ENCODE measurements at regions not wholly inside any gene's neighbourhood (a gene's known extent, or its start where the extent isn't known, plus 50 kb on each side); places are given as distances from the start of the nearest gene placed in this dataset.
"Not testable (repeated sequence)": the region's sequence is repeated elsewhere in the genome, so short reads cannot be mapped to it uniquely, and the experiment has no call there.

- no peak for FAIRE-seq
These were observed 1900.0 kb downstream of the C4orf33 start for GRCh38 chr4:130995988-130996387.

GRCh38 chr4:131001371-131001770 is 1905.4 kb downstream of the C4orf33 start:
- FAIRE-seq (no peak), DNase-seq (ENCODE audit: low spot score) (no peak)

More at GRCh38 chr4:130995988-130996387, 1900.0 kb downstream of the C4orf33 start:
- DNase-seq (ENCODE audit: low spot score) = no peak

- FAIRE-seq (no peak), DNase-seq (ENCODE audit: low spot score) (no peak)
These were observed 1906.2 kb downstream of the C4orf33 start for GRCh38 chr4:131002132-131002531.

GRCh38 chr4:131006388-131006787 is 1910.4 kb downstream of the C4orf33 start:
- FAIRE-seq = no peak
- DNase-seq (ENCODE audit: low spot score) = no peak

DNA sequence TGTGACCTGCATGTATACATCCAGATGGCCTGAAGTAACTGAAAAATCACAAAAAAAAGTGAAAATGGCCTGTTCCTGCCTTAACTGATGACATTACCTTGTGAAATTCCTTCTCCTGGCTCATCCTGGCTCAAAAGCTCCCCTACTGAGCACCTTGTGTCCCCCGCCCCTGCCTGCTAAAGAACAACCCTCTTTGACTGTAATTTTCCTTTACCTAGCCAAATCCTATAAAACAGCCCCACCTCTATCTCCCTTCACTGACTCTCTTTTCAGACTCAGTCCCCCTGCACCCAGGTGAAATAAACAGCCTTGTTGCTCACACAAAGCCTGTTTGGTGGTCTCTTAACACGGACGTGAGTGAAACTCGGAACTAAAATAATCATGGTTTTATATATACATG is 1916.0 kb downstream of the C4orf33 start:
- not testable (repeated sequence) for FAIRE-seq; DNase-seq (ENCODE audit: low spot score)

- FAIRE-seq (no peak), DNase-seq (ENCODE audit: low spot score) (no peak)
These were observed 1917.3 kb downstream of the C4orf33 start for GRCh38 chr4:131013226-131013625.

DNA sequence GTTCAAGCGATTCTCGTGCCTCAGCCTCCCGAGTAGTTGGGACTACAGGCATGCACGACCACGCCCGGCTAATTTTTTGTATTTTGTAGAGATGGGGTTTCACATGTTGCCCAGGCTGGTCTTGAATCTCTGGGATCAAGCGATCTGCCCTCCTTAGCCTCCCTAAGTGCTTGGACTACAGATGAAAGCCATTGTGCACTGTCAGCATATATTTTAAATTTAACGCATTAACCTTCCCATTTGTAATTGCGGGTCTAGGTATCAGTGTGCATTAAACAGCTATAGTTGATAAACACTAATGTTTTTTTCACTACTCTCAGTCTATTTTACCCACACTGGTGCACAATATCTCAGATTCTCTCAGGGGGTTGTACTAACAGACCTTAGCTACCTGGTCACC is 1930.8 kb downstream of the C4orf33 start:
- DNase-seq (ENCODE audit: low spot score) = no peak
- FAIRE-seq = no peak

GRCh38 chr4:131044368-131044767 is 1948.4 kb downstream of the C4orf33 start:
- DNase-seq (ENCODE audit: low spot score) (no peak), FAIRE-seq (no peak)

GRCh38 chr4:131046821-131047220 is 1950.9 kb downstream of the C4orf33 start:
- DNase-seq (ENCODE audit: low spot score) = no peak
- no peak for FAIRE-seq

GRCh38 chr4:131052646-131053045 is 1956.7 kb downstream of the C4orf33 start:
- DNase-seq (ENCODE audit: low spot score) (no peak), FAIRE-seq (no peak)

DNA sequence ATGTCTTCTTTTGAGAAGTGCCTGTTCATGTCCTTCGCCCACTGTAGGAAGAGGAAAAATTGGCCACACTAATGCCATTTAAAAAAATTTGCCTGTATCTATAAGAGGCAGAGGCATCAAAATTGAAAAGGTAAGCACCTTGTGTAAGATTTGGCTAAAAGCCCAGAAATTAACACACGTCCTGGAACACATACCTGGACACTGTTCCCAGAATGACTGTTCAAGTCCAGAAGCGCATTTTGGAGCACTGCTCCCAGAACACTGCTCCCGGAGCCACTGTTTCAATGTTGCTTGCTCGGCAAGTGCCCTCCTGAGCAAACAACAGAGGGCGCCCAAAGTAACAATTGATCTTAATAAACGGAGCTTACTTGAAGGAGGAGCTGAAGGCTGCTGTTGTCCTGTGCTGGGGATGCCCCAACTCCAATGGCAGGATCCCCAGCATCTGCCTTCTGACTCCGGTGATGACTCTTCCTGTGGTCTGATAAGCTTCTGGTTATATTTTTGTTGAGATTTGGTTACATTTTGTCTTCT is 1958.6 kb downstream of the C4orf33 start:
- FAIRE-seq = no peak
- no peak for DNase-seq (ENCODE audit: low spot score)

- FAIRE-seq = no peak
- DNase-seq (ENCODE audit: low spot score) = no peak
These were observed 1965.8 kb downstream of the C4orf33 start for GRCh38 chr4:131061734-131062133.

DNA sequence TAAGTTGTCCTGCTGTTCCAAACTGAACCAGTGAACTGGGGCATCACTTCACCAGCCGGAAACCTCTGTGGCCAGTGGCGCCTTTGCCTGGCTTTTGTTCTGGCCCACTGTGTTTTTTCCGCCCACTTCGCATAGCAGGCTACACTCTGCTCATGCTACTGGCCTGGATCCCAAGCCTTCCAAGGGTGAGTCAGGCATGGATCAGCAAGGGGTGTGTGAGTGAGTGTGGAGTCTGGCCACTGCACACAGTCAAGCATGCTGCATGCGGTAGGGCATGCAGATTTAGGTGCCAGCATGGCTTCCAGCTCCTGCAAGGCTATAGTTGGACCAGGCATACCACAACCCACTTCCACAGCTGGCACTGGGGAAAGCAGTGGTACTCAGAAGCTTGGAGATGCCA is 1967.9 kb downstream of the C4orf33 start:
- FAIRE-seq = no peak
- peak; percentile 22 for DNase-seq (ENCODE audit: low spot score)

DNA sequence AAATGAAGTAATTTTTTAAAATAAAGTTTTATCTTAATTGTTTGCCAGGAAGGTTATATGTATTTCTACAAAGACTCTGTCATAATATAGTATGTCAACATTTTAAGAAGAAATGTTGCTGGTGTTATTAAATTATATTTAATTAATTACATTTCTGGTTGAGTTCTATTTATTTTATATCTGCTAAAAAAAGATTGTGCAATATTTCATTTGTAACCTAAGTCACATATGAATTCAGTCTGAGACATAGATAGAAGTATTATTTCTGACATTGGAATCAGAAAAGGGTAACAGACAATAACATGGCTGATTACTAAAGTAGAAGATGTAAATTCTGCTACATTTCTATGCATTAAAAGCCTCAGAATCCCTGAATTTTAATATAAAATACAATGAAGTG is 1985.1 kb downstream of the C4orf33 start:
- FAIRE-seq (no peak), DNase-seq (ENCODE audit: low spot score) (no peak)

DNA sequence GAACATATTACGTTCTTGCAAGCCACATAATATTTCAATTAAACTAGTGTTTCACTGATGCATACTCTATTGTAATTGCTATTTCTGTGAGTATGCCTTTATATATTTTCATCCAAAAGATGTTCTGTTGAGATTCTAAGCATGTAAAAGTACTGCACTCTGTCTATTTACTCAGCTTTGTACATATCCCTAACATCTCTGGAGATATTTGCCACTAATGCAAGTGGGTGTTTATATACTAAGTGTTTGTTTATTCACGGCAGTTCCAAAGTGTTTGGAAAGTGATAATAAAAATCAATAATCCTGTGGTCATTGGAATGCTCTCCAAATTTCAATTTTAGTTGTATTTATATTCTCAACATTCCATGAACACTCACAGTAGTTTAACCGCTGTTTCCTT is 1989.0 kb downstream of the C4orf33 start:
- DNase-seq (ENCODE audit: low spot score) (no peak), FAIRE-seq (no peak)

DNA sequence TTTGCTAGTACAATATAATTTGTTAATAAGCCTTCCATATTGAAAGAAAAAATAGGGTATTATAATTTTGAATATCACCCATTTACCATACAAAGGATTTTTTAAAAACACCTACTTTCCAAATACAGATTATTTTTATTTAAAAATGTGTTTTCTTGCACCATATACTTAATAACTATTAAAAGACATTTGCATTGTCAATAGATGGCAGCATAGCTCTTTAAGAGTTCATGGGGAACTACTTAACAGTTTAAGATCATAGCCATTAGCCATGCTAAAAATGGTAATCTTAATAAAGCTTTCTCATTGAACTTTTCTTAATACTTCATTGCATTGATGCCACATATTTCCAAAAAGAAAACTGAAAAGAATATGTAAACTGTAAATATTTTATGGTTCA is 1995.9 kb downstream of the C4orf33 start:
- DNase-seq (ENCODE audit: low spot score) = no peak
- no peak for FAIRE-seq

- FAIRE-seq = no peak
- no peak for DNase-seq (ENCODE audit: low spot score)
These were observed 1997.4 kb downstream of the C4orf33 start for GRCh38 chr4:131093303-131093702.

GRCh38 chr4:131098976-131099375 is 2003.0 kb downstream of the C4orf33 start:
- FAIRE-seq (no peak), DNase-seq (ENCODE audit: low spot score) (no peak)

DNA sequence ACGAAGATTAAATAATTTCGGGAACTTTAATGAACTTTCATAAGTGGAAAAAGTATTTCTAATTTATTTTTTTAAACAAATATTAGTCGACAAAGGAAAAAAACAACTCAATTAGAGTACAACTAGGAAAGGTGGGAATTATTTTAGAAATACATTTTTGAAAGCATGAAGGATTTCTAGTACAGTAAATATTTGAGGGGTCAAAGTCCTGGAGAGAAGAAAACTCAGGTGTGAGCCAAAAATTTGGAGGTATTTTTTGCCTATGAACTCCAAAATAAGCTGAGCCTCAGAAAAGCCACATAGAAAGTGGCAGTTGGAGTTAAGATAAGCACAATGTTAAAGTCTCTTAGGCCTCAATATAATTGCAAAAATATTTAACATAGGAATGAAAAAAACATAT is 2017.3 kb downstream of the C4orf33 start:
- no peak for DNase-seq (ENCODE audit: low spot score)
- FAIRE-seq = no peak

- DNase-seq (ENCODE audit: low spot score) = no peak
These were observed 2017.8 kb downstream of the C4orf33 start for GRCh38 chr4:131113704-131114103.

GRCh38 chr4:131119661-131120060 is 2023.7 kb downstream of the C4orf33 start:
- FAIRE-seq = no peak
- no peak for DNase-seq (ENCODE audit: low spot score)

More at GRCh38 chr4:131113704-131114103, 2017.8 kb downstream of the C4orf33 start:
- FAIRE-seq = no peak

DNA sequence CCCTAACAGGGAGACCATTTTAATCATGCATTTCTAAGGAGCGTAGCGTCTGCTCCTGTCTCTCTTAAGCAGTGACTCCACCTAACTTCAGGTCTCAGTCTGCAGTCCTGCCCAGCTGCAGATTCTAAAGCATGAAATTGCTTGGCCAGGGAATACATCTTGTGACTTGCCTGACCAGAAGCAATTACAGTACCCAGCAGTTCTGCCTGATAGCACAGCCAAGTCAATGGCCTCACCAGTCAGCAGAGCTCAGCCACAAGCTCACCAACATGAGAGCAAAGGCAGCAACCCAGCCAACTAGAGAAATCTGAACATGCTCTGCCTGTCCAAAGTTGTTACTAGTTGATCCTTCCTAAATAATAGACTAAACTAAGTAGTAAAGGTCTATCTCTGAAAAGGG is 2011.9 kb upstream of the PCDH10 start:
- FAIRE-seq (no peak), DNase-seq (ENCODE audit: low spot score) (no peak)

- DNase-seq (ENCODE audit: low spot score) (no peak), FAIRE-seq (no peak)
These were observed 1989.8 kb upstream of the PCDH10 start for GRCh38 chr4:131159261-131159660.

GRCh38 chr4:131192318-131192717 is 1956.8 kb upstream of the PCDH10 start:
- no peak for DNase-seq (ENCODE audit: low spot score)
- FAIRE-seq = no peak
